ENCODE measurements at regions not wholly inside any gene's neighbourhood (a gene's known extent, or its start where the extent isn't known, plus 50 kb on each side); places are given as distances from the start of the nearest gene placed in this dataset.

DNA sequence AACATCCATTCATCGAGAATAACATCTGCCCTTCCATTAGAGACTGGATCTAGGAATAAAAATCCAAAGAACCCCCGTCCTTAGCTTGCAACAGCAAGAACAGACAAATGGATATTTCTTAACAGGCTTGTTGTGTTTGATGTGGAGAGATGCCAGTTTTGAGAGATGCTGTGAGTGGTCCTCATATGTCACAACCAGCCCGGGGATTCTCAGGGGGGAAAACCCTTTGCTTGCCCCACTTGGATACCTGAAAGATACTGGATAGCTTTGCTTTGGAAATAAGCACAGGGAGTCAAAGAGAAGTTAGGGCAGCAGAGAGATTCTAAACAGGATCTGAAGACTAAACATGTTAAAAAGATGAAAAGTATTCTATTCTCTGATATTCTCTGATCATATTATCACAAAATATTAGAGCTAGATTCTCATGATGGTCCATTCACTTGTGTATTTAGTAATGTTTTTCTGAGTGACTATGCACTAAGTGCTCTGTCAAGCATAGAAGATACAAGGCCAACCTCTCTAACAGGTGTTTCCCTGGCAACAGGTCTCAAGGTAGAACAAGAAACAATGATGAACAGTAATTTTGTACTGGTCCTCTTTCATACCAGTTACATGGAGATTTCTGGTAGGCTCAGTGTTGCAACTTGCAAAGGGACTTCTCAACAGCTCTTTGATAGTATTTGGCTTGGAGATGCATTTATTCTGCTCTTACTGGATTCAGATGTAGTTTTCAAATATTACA, 348.2 kb downstream of the MYCN start:
- DNase-seq, result no peak

DNA sequence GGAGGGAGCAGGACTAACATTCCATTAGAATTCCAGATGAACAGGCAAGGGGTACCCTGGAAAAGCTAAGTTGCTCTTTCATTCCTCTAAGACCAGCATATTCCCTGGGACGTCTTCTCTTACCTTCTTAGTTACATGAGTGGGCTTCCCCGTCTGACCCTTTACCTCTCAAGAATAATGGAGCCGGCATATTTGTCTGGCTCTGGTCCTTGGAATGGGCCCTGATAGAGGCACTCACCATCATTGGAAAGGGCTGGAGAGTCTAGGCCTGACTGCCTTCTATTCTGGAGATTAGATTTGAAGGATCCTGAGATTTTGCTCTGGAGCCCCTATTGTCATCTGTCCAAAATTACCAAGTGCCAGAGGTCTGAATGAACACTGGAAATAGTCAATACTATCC, 347.5 kb downstream of the MYCN start:
- no peak for DNase-seq

DNA sequence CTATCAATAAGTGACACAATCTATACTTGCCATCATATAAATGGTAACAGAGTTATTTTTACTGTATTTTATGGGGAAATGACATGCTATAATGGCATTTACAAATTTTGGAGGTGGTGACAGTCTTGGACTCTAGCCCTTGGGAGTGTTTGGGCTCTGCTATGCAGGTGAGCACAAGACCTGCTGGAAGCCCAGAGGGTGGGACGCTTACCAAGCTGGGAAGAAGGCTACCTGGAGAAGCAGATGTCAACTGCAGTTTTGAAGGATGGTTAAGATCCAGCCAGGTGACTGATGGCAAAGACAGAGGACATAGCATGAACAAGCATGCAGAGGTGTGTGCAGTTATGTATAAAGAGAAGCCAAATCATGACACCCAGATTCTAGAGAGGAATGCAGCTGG, 346.9 kb downstream of the MYCN start:
- no peak for DNase-seq

DNA sequence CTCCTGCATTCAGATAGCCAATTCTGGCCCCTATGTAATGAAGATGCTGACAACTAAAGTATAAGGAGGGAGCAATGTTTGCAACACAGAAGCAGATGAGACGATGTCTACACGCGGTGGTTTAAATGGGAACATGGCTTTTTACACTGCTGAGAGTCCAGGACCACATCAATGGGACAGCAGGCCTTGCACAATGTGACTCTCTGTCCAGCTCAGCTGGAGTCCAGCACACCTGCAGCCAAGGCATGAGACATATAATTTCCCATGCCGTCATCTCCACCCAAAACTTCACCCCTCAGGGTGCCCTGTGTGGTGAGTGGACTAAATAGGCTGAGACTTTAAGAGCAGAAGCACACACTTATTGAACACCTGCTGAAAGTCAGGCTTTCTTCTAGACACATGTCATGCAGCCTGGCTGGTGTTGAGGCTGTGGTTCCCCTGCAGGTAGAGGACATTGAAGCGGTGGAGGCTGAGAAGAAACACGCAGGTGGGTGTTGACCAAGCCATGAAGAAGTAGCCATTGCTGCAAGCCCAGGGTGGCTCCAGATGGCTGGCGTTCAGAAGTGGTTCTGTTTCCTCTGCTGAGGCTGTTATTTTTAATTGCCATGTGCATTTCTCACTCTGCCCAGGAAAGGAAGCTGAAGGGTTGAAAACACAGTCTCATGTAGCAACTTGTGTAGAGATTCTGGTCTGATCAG, 345.6 kb downstream of the MYCN start:
- no peak for DNase-seq

DNA sequence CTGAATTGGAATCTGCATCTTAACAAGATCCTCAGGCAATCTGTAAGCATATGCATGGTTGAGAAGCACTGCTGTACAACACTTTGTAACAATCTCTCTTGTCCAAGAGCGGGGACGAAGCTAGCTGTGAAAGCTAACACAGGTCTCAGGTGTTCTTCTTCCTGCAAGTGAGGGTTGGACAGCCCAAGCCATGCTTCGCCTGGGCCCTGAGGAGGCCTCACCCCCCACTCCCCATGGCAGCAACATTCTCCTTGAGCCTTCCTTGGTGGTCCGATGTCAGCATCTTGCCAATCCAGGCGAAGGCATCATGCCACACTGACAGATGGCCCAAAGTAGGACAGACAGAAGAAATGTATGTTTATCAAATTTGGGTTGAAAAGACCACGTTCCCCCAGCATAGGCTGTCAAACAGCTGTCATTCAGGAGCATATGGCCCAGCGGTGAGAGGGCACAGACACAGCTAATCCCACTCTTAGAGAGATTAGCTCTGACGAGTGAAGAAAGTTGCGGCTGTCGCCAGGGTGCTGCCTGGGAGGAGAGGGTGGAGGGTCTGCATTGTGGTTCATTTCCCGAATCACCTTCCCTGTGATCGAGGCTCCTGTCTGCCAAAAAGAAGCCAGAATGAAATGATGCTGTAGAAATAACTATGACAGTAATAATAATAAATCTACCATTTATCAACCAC, 344.7 kb downstream of the MYCN start:
- DNase-seq, result no peak

DNA sequence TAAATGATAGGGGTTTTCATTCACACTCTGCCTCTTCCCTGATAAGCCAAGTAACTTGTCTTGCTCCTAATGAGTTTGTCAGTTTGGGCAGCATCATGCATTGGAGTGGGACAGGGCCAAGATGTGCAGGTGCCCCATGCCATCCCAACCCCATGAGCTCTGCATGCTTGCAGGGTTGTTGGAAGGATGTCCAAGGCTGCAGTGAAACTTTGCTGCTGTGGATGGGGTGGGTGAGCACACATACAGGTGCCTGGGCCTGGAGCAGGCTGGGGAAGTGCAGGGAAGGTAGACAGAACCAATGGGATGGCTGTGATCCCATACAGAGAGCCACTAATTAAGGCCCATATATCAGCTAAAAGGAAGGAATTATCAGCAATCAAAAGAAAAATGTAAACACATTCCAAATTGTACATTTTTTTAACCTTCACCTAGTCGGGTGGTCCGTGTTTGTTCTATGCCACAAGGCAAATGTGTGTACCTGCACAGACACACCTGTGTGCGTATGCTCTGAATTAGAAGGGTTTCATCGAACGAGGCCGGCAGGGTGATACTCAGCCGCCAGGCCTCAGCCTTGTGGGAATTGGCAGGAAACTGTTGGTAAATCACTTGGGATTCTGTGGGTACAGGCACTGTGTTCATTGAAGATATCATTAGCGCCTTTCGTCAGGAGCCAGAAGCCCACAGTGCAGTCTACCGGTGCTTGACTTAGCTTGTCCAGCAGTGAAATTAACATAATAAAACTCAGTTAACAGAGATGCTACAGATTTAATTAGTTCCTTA, 342.9 kb downstream of the MYCN start:
- DNase-seq, result no peak

DNA sequence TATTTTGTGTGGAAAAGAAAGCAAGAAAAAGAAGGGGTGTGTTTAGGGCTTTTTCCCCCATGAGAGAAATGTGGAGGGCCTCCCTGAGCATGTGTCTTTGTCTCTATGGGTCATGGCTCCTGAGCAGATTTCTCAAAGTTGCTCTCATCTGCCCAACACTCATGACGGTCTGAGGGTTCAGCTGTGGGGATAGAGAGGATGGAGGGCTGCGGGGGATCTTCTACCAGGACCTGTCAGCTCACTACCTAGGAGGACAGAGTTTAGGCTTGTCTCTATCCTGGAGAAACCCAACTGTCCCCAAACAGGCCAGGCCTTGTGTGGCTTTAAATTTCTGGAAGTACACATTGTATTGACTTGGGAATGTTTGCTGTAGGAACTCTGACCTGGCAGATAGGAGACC, 342.2 kb downstream of the MYCN start:
- DNase-seq, result no peak

DNA sequence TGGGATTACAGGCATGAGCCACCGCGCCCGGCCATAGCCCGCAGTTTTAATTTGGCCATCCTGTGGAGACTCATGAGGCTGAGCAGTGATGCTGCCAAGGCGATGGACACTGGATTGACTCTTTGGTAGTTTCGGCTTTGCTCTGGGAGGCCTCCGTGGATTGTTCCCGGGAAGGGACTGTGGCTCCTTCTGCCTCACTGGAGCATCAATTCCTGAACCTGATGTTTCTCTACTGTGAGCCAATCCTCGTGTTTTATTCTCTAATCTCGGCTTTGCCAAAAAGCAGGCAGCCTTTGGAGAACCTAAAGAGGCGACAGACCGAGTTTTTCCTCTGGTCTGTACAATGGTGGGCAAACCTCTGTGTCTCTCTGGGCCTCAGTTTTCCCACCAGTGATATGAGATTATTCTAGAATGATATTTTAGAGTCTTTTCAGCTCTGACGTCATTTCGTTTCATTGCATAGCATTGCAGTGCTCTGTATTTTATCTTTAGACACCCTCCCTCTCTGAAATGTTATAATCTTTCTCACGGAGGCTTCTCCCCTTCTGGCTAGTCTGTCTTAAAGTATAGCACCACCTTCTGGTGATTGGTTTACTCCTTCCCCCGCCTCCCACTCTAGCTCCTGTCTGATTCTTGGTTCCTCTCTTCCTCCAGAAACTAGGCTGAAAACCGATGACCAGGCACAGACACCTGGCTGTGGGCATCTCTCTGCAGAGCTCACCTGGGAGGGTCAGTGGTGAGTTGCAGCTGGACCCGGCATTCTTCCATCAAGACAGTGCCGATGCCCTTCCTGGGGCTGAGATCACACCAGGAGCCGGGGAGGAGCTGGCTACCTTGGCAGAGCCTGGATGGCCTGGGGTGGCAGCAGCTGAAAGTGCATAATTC, 341.3 kb downstream of the MYCN start:
- no peak for DNase-seq

DNA sequence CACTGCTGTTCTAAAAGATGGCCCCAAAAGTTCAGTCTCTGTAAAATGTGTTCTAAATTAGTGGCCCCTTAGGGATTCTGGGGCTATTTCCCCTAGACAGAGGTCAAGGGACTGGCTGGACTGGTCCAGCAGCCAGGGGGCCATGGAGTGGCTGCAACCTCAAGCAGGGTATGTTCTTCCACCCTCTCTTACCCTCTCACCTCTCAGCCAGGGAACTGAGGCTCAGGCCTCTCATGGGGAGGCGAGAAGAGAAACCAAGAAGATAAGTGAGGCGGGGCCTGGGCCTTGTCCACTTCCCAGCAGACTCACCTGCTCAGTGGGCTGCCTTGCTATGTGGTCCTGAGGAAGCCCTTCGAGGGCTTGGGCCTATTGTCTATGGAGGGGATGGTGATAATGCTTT, 339.7 kb downstream of the MYCN start:
- no peak for DNase-seq

DNA sequence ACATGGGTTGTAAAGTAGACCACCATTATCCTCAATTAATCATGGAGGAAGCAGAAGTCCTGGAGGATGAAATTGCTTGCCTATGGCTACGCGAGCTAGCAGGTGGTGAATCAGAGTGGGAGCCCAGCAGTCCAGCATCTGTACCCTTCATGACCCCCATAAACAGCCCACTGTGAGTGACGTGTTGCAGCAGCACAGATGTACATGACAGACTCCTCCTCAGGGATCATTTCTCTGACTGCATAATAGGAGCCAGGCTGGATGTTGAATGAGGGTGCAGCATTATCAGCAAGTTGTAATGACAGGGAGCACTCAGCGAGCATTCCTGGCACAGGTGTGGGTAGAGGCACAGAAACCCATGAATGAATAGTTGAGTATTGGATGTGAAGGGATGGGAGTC, 339.3 kb downstream of the MYCN start:
- no peak for DNase-seq

DNA sequence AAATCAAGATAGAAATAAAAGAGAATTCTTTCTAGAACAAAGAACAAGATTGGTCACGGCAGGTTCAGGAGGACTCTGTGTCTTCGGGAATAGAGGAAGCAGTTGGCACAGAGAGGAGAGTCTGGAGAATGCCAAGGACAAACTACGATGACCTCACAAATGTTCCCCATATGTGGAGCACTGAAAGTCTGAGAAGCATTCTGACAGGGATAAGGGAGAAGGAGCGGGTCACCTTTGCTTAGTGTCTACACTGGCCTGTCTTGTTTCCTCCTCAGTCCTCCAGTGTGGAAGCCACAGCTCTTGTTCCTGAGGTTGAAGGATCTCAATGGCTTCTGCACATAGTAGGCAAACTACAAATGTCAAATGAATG, 338.8 kb downstream of the MYCN start:
- no peak for DNase-seq

DNA sequence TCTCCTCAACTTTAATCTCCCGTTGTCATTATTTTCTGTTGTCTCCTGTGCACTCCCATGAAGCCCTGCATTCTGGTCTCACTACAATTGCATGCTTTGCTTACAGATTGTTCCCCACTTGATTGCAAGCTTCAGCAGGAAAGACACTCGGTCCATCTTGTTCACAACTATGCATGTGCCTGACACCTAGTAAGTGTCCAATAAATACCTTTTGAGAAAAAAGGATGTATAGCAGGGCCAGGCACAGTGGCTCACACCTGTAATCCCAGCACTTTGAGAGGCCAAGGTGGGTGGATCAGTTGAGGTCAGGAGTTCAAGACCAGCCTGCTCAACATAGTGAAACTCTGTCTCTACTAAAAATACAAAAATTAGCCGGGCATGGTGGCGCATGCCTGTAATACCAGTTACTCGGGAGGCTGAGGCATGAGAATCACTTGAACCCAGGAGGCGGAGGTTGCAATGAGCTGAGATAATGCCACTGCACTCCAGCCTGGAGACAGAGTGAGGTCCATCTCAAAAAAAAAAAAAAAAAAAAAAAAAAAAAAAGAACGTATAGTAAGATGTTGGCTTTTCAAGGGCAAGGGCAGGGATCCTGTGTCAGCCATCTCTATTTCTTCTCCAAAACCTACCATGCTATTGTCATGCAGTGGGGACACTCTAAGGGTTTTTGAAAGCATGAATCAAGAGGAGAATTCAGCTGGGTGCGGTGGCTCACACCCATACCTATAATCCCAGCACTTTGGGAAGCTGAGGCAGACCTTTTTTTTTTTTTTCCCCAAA, 338.3 kb downstream of the MYCN start:
- DNase-seq, result no peak

DNA sequence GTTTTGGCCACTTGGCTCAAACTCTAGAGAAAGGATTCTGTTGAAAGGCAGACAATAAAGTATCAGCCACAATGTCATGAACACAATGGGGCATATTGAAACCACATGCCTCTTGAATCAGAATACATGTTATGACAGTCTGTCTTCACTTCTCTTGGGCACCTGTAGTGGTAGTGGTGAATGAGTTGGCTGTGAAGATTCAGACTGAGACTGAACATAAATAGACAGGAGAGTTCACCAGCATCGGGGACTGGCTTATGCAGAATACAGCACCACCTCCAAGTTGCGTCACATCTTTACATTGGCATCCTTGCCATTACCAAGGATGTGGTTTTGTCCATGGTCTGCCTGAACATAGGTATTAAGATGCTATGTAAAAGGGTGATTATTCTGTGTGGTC, 336.8 kb downstream of the MYCN start:
- no peak for DNase-seq

DNA sequence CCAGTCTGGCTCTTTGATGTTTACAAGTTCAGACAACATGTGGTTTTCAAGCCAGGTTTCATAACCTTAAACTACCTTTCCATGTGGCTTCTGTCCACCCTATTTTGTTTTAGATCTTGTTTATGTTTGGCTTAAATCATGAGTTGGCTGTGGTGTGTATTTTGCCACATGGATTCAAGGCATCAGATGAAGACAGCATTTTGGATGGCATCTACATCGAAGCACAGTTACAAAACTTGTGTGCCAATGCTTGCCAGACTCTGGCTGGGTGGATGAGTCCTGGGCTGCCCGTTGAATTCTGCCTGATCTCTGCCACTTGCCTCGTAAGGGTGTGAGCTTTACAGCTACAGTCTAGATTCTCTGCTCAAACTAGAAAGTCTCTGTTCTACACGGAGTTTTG, 335.3 kb downstream of the MYCN start:
- DNase-seq, result no peak

DNA sequence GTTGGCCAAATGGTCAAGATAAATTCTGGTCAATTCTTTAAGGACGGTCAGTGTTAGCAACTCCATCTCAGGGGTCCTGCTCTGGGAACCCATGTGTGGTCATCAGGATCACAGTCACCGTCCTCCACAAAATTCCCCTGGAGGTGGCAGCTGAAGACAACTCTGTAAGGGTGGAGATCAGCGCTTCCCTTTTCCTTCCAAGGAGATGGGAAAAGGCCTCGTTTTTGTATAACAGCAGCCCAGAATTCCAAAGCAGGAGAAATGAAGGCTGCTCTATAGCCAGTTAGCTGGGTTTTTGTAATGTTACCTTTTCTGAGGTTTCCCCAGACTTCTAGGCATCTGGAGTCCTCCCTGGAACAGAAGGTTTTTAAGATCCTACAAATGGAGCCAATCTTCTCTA, 334.8 kb downstream of the MYCN start:
- DNase-seq, result no peak

DNA sequence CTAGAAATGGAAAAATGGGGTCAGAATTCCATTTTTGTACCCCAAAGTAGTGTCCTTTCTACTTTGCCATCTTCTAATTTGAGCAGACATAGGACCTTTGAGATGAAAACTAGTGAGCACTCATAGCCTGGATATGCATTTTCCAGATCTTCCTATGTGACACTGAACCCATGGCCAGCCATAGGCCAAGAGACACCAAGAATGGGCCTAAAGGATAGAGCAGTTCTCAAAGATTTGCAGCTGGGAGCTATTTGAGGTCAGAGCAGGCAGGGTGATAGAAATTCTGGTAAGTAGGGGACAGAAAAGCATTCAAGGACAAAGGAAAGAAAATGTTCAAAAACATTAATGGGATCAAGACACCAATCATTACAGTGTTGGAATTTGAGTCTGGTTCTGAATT, 332.8 kb downstream of the MYCN start:
- DNase-seq, result no peak

DNA sequence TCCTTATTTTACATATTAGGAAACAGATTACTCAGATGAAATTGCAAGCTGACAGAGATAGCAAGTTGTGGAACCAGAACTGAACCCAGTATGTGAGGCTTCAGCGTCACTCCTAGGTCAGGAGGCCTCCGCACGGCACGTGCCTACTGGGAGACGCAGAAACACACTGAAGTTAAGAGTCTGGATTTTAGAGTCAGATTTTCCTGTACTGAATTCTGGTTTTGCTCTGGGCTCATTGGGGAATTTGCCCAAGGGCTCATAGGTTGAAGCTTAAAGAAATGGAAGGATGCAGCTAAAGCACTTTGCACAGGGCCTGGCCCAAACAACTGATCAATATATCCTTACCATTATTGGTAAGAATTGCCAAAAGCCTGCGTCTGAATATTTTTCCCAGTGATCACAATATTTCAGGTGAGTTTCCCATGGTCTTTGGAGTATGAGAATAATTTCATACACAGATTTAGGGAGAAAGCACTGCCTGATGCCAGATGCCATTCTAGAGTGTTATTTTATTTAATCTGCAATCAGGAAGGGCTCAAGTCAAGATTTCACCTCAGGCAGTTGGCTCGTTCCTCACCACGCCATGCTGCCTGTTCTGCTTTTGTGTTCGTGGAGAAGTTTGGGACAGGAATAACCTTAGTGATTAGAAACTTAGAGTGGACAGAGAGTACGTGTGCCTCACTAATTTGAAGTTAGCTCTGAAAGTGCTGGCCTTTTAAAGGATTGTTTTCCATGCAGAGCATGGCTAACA, 331.9 kb downstream of the MYCN start:
- DNase-seq, result no peak

DNA sequence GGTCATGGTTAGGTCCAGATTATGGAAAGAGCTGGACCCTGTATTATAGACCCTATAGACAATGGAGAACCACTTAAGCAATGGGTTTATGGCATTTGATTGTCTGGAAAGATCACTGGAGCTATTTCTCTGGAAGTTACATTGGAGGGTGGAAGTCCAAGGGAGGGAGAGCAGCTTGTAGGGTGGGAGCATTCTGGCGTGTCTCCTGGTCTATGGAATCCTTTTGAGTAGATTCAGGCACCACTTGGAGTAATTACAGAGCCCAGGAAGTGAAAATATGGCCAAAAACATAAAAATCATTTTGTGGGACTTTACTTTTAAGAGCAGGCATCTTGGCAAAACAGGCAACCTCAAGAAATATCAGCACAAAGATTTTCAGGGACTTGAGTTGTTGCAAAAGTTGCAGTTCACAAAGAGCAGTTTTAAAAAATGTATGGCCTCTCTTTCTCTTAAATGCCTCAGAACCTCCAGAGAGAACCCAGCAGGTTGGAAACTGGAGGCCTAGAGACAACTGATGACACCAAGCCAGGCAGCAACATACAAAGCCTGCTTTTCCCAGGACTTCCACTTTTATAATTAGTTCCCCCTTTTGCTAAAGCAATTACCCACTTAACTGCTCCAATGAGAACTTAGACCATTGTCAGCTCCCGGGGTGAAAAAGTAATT, 331.0 kb downstream of the MYCN start:
- no peak for DNase-seq

DNA sequence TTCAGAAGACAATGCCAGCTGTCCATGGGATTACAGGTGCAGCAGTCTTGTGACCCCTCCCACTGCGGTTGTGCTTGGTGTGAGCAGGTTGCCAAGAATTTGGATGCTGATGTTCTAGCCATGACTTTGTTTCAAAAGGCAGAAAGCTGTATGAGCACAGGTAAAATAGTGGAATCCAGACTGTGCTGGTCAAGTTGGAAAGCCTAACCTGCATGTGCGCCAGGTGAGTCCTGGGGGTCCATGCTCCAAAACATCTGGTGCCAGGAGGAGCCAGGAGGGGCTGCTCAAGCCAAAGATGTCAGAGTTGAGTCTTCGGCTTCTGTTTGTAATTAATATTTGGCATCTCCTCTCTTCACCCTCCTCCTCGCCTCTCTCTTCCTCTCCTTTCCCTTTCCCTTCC, 330.1 kb downstream of the MYCN start:
- DNase-seq, result no peak

DNA sequence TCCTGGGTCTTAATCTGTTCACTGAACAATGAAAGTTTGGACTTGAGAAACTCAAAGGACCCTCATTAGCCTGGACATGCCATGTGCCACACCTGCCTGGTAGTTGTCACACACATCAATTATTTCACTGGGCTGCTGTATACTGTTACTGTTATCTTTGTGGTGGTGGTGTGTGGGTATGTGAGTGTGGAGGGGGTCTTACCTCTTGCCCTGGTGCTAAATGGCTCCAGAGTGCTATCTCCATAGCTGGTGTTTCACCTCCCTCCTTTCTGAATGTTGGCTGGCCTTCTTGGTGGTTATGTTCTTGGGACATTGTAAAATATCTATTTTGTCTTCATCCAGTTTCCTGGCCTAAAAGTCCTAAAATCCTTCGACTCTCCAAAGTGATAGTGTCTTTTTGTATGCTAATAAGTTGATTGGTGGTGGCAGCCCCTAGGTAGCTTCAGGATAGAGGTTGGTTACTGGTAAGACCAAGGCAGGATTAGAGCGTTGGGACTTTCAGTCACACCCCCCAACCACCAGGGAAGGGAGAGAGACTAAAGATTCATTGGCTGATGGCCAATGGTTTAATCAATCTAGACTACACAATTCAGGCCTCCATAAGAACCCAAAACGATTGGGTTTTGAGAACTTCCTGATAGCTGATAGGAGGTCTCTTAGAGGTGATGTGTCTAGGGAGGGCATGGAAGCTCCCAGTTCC, 328.1 kb downstream of the MYCN start:
- no peak for DNase-seq

Data from NCI-H1048 (cell line).